GM21717 (cell line): ENCODE measurements at regions not wholly inside any gene's neighbourhood (a gene's known extent, or its start where the extent isn't known, plus 50 kb on each side); places are given as distances from the start of the nearest gene placed in this dataset.
"Not testable (repeated sequence)": the region's sequence is repeated elsewhere in the genome, so short reads cannot be mapped to it uniquely, and the experiment has no call there.

ENCODE experiments used
- ATAC-seq: cut with Tn5 transposase; IDR thresholded peaks from one replicate; pipeline ENCODE4 v1.9.1; 2021; ENCODE audit warnings: mild to moderate bottlenecking, moderate library complexity; ENCODE audit not compliant: unreplicated experiment

- no peak for ATAC-seq
These were observed 82.2 kb upstream of the TNP1 start for GRCh38 chr2:216942016-216942415.

GRCh38 chr2:216936954-216937357 is 77.1 kb upstream of the TNP1 start:
- no peak for ATAC-seq

GRCh38 chr2:216934623-216935022 is 74.8 kb upstream of the TNP1 start:
- ATAC-seq, result no peak

GRCh38 chr2:216934151-216934550 is 74.3 kb upstream of the TNP1 start:
- ATAC-seq, result no peak

- ATAC-seq, result no peak
These were observed 73.1 kb upstream of the TNP1 start for GRCh38 chr2:216932863-216933548.

- ATAC-seq, result no peak
These were observed 72.4 kb upstream of the TNP1 start for GRCh38 chr2:216932113-216932862.

GRCh38 chr2:216930716-216931115 is 70.9 kb upstream of the TNP1 start:
- ATAC-seq, result no peak

- not testable (repeated sequence) for ATAC-seq
These were observed 69.5 kb upstream of the TNP1 start for GRCh38 chr2:216929338-216929737.

- ATAC-seq, result no peak
These were observed 67.3 kb upstream of the TNP1 start for GRCh38 chr2:216927163-216927562.

GRCh38 chr2:216925636-216926366 is 65.9 kb upstream of the TNP1 start:
- no peak for ATAC-seq

GRCh38 chr2:216925006-216925405 is 65.1 kb upstream of the TNP1 start:
- ATAC-seq, result no peak

- ATAC-seq, result no peak
These were observed 63.8 kb upstream of the TNP1 start for GRCh38 chr2:216923706-216924105.

- ATAC-seq, result no peak
These were observed 62.4 kb upstream of the TNP1 start for GRCh38 chr2:216922175-216922780.

GRCh38 chr2:216920937-216921456 is 61.1 kb upstream of the TNP1 start:
- no peak for ATAC-seq

- no peak for ATAC-seq
These were observed 60.4 kb upstream of the TNP1 start for GRCh38 chr2:216920143-216920876.

GRCh38 chr2:216918088-216918680 is 58.3 kb upstream of the TNP1 start:
- ATAC-seq, result no peak

- ATAC-seq, result no peak
These were observed 57.2 kb upstream of the TNP1 start for GRCh38 chr2:216916956-216917650.

- ATAC-seq, result no peak
These were observed 55.8 kb upstream of the TNP1 start for GRCh38 chr2:216915557-216916150.

- no peak for ATAC-seq
These were observed 54.6 kb upstream of the TNP1 start for GRCh38 chr2:216914491-216914890.
